GM13977 (cell line): ENCODE measurements at regions not wholly inside any gene's neighbourhood (a gene's known extent, or its start where the extent isn't known, plus 50 kb on each side); places are given as distances from the start of the nearest gene placed in this dataset.
"Not testable (repeated sequence)": the region's sequence is repeated elsewhere in the genome, so short reads cannot be mapped to it uniquely, and the experiment has no call there.

Experiments used
- DNase-seq: peaks from one replicate; pipeline ENCODE4 v3.0.0; 2012; ENCODE audit warnings: low spot score
- CTCF ChIP-seq: IDR thresholded peaks from 2 replicates; pipeline ENCODE4 v1.5.1; 2012; ENCODE audit warnings: mild to moderate bottlenecking, control low read depth; ENCODE audit not compliant: insufficient read depth; ENCODE audit errors: extremely low read depth, missing control alignments
- in situ Hi-C: fragments of 300-500 bp; cut with MboI; formaldehyde crosslinking; loops from one replicate; pipeline ENCODE4 v1.12.0; 2022; ENCODE audit warnings: low sequenced_read_pairs, low pct_unique_long_range_greater_than_20kb, mixed read lengths, inconsistent platforms; ENCODE audit not compliant: unreplicated experiment

- no peak for TF ChIP-seq CTCF
- in situ Hi-C loops, result no loop called here
- no peak for DNase-seq
Measured at GRCh38 chr11:33953289-33953688, 61.4 kb upstream of the LMO2 start.

GRCh38 chr11:33952805-33953204 is 60.9 kb upstream of the LMO2 start:
- in situ Hi-C loops, result no loop called here

GRCh38 chr11:33949252-33949913 is 57.5 kb upstream of the LMO2 start:
- TF ChIP-seq CTCF, result no peak
- no peak for DNase-seq
- in situ Hi-C loops, result no loop called here

More at GRCh38 chr11:33952805-33953204, 60.9 kb upstream of the LMO2 start:
- DNase-seq, result no peak
- TF ChIP-seq CTCF, result no peak

GRCh38 chr11:33948494-33948893 is 56.6 kb upstream of the LMO2 start:
- TF ChIP-seq CTCF, result no peak

GRCh38 chr11:33947918-33948317 is 56.0 kb upstream of the LMO2 start:
- DNase-seq, in situ Hi-C loops: not testable (repeated sequence)

More at GRCh38 chr11:33948494-33948893, 56.6 kb upstream of the LMO2 start:
- no peak for DNase-seq
- in situ Hi-C loops, result no loop called here

GRCh38 chr11:33946930-33947329 is 55.1 kb upstream of the LMO2 start:
- in situ Hi-C loops, result no loop called here
- no peak for DNase-seq
- TF ChIP-seq CTCF, result no peak

- TF ChIP-seq CTCF, result no peak
- in situ Hi-C loops, result no loop called here
- no peak for DNase-seq
Measured at GRCh38 chr11:33945481-33946268, 53.8 kb upstream of the LMO2 start.
